Esophagus squamous epithelium (tissue), 4 donors: ENCODE measurements at regions not wholly inside any gene's neighbourhood (a gene's known extent, or its start where the extent isn't known, plus 50 kb on each side); places are given as distances from the start of the nearest gene placed in this dataset.

Source experiments
- POLR2A ChIP-seq, 4 donors: fragments of 450-650 bp; IDR thresholded peaks; one replicate each; pipeline ENCODE4 v1.6.1; 2017; ENCODE audit warnings: antibody characterized with exemption in 4 of 4, mild to moderate bottlenecking in 4 of 4, moderate library complexity in 3 of 4
- TF ChIP-seq, protein P1 (sequence below), 6 experiments: fragments of 450-650 bp in 4 of 6; fragments of 200-600 bp in 2 of 6; sonication (generic) in 2 of 6; IDR thresholded peaks; one replicate each; pipeline ENCODE4 v1.5.1; 2016 to 2019; ENCODE audit warnings: antibody characterized with exemption in 6 of 6, mild to moderate bottlenecking in 4 of 6, moderate library complexity in 4 of 6

DNA sequence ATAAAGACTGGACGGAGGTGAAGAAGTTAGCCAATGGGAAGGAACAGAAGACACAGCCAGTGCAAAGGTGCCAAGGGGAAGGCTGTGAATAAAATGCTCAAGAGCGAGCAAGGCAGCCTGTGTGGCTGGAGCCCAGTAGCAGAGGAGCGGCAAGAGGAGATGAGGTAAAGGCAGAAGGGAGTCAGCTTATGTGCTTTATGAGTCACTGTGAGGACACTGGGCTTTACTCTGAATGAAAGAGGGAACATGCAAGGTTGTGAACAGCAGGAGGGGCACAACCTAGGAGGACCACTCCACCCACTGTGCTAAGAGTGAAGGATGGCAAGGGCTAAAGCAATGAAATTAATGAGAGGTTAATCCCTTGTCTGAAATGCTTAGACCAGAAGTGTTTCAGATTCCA lies 129.0 kb upstream of the ODAD2 start:
- TF ChIP-seq, protein P1, sequence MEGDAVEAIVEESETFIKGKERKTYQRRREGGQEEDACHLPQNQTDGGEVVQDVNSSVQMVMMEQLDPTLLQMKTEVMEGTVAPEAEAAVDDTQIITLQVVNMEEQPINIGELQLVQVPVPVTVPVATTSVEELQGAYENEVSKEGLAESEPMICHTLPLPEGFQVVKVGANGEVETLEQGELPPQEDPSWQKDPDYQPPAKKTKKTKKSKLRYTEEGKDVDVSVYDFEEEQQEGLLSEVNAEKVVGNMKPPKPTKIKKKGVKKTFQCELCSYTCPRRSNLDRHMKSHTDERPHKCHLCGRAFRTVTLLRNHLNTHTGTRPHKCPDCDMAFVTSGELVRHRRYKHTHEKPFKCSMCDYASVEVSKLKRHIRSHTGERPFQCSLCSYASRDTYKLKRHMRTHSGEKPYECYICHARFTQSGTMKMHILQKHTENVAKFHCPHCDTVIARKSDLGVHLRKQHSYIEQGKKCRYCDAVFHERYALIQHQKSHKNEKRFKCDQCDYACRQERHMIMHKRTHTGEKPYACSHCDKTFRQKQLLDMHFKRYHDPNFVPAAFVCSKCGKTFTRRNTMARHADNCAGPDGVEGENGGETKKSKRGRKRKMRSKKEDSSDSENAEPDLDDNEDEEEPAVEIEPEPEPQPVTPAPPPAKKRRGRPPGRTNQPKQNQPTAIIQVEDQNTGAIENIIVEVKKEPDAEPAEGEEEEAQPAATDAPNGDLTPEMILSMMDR (IDR thresholded peaks at IDR 0.05): no peak
- TF ChIP-seq POLR2A (IDR thresholded peaks at IDR 0.05): no peak
